ENCODE measurements at regions not wholly inside any gene's neighbourhood (a gene's known extent, or its start where the extent isn't known, plus 50 kb on each side); places are given as distances from the start of the nearest gene placed in this dataset.
"Not testable (repeated sequence)": the region's sequence is repeated elsewhere in the genome, so short reads cannot be mapped to it uniquely, and the experiment has no call there.

DNA sequence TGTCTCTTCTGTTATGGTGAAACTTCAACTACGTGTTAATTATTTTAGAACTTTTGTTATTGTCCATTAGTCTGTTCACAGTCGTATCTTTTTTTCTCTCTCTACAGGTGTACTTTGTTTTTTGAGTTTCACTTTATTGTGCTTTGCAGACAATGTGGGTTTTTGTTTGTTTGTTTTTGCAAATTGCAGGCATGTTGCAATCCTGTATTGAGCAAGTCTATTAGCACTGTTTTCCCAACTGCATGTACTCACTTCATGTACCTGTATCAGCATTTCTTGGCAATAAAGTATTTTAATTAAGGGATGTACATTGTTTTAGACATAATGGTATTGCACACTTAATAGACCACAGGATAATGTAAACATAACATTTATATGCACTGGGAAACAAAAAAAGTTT is 99.1 kb upstream of the FAM110C start:
- intact Hi-C loops (cut with DNase I) = no loop called here

GRCh38 chr2:141611-142010 is 95.3 kb upstream of the FAM110C start:
- Histone ChIP-seq H3K27me3 (no peaks in the 10 kb centered on the region), H3K27ac (no peak overlapping the region), H3K9me3 (no peaks in the 10 kb centered on the region), H3K36me3 (no peaks in the 10 kb centered on the region), H3K4me1 (no peaks in the 10 kb centered on the region), H3K4me3 (no peak overlapping the region)
- TF ChIP-seq, protein P1, sequence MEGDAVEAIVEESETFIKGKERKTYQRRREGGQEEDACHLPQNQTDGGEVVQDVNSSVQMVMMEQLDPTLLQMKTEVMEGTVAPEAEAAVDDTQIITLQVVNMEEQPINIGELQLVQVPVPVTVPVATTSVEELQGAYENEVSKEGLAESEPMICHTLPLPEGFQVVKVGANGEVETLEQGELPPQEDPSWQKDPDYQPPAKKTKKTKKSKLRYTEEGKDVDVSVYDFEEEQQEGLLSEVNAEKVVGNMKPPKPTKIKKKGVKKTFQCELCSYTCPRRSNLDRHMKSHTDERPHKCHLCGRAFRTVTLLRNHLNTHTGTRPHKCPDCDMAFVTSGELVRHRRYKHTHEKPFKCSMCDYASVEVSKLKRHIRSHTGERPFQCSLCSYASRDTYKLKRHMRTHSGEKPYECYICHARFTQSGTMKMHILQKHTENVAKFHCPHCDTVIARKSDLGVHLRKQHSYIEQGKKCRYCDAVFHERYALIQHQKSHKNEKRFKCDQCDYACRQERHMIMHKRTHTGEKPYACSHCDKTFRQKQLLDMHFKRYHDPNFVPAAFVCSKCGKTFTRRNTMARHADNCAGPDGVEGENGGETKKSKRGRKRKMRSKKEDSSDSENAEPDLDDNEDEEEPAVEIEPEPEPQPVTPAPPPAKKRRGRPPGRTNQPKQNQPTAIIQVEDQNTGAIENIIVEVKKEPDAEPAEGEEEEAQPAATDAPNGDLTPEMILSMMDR (IDR thresholded peaks at IDR 0.05) = no peak
- DNase-seq (no peak), ATAC-seq (no peak)
- intact Hi-C loops (cut with DNase I) = no loop called here

More for the DNA sequence above, 99.1 kb upstream of the FAM110C start:
- TF ChIP-seq, protein P1 (IDR thresholded peaks at IDR 0.05) = no peak
- ATAC-seq = no peak
- DNase-seq = no peak
- Histone ChIP-seq H3K9me3 (no peaks in the 10 kb centered on the region), H3K4me1 (no peaks in the 10 kb centered on the region), H3K36me3 (no peaks in the 10 kb centered on the region), H3K27me3 (no peaks in the 10 kb centered on the region), H3K27ac (no peak overlapping the region), H3K4me3 (no peak overlapping the region)

DNA sequence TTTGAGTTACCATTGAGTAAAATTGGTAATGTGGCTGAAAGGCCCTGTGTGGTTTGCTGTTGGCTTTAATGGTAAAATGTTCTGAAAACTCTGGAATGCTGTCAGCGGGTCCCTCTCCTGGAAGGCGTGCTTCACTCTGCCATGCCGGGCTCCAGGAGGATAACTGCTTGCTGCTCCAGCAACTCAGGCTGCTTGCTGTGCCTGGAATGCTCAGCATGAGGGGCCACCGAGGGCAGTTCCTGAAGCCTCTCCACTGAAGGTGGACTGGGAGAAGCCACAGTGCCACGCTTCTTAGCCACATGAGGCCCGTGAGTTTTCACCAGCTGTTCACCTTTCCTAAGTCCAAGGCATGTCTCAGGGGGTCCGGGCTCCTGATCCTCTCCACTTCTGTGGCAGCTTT is 90.4 kb upstream of the FAM110C start:
- TF ChIP-seq, protein P1 (IDR thresholded peaks at IDR 0.05) = no peak
- H3K9me3 ChIP-seq = no peaks in the 10 kb centered on the region
- H3K4me1 ChIP-seq = no peaks in the 10 kb centered on the region
- no peak overlapping the region for H3K27ac ChIP-seq
- no peaks in the 10 kb centered on the region for H3K36me3 ChIP-seq
- intact Hi-C loops (cut with DNase I) = no loop called here
- DNase-seq = no peak
- ATAC-seq = no peak
- H3K4me3 ChIP-seq = no peak overlapping the region
- H3K27me3 ChIP-seq = no peaks in the 10 kb centered on the region

- no peaks in the 10 kb centered on the region for H3K27me3 ChIP-seq
- H3K9me3 ChIP-seq = no peaks in the 10 kb centered on the region
- TF ChIP-seq, protein P1 (IDR thresholded peaks at IDR 0.05) = no peak
- ATAC-seq (no peak), DNase-seq (no peak)
- no peak overlapping the region for H3K4me3 ChIP-seq
- intact Hi-C loops (cut with DNase I) = no loop called here
- H3K4me1 ChIP-seq = no peaks in the 10 kb centered on the region
- no peak overlapping the region for H3K27ac ChIP-seq
- H3K36me3 ChIP-seq = no peaks in the 10 kb centered on the region
Observed at GRCh38 chr2:133675-134593, 87.6 kb upstream of the FAM110C start.

DNA sequence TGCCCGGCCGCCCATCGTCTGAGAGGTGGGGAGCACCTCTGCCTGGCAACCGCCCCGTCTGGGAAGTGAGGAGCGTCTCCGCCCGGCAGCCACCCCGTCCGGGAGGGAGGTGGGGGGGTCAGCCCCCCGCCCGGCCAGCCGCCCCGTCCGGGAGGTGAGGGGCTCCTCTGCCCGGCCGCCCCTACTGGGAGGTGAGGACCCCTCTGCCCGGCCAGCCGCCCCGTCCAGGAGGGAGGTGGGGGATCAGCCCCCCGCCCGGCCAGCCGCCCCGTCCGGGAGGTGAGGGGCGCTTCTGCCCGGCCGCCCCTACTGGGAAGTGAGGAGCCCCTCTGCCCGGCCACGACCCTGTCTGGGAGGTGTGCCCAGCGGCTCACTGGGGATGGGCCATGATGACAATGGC is 80.5 kb upstream of the FAM110C start:
- H3K4me3 ChIP-seq; H3K4me1 ChIP-seq; intact Hi-C loops (cut with DNase I); H3K9me3 ChIP-seq; H3K27me3 ChIP-seq; H3K27ac ChIP-seq; ATAC-seq; DNase-seq; H3K36me3 ChIP-seq: not testable (repeated sequence)

DNA sequence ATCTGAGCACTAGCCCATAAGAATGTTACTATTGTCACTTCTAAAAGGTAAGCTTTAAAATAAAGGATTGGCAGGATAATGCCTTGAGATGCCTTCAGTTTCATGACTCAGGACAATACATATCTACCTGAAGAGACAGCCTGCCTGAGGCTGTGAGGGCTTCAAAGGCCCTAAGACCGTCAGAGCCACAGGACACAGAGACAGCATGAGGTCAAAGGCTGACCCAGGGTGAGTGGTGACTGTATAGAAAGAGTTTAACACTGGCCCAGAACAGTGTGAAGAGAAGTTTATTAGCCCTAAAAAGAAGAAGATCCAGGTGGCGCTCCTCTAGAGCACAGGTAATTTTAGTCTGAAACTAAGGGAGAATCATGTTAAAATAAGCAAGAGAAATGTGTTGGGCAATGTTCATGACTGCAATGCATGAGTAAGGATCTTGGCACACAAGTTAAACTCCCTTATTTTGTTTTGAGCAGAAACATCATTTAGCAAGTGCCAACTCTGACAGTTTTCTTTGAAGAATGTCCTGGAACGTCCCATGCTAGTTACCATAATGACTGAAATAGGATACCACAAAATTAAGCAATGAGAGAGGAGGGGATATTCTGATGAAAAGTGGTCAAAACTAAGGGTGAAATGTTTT is 78.1 kb upstream of the FAM110C start:
- Histone ChIP-seq H3K4me3 (no peak overlapping the region), H3K27ac (no peak overlapping the region), H3K9me3 (no peaks in the 10 kb centered on the region), H3K36me3 (no peaks in the 10 kb centered on the region), H3K27me3 (no peaks in the 10 kb centered on the region), H3K4me1 (no peaks in the 10 kb centered on the region)
- TF ChIP-seq, protein P1 (IDR thresholded peaks at IDR 0.05) = no peak
- no peak for ATAC-seq
- no peak for DNase-seq
- intact Hi-C loops (cut with DNase I) = no loop called here

All from upper lobe of right lung (tissue), 1 donor.